ENCODE measurements at regions not wholly inside any gene's neighbourhood (a gene's known extent, or its start where the extent isn't known, plus 50 kb on each side); places are given as distances from the start of the nearest gene placed in this dataset.

- no peak for DNase-seq (ENCODE audit: low read depth)
Measured at GRCh38 chr10:28962768-28963167, 285.4 kb downstream of the BAMBI start.

- no peak for DNase-seq (ENCODE audit: low read depth)
Measured at GRCh38 chr10:28963539-28964221, 286.4 kb downstream of the BAMBI start.

- DNase-seq (ENCODE audit: low read depth): no peak
Measured at GRCh38 chr10:28965937-28966336, 288.6 kb downstream of the BAMBI start.

- no peak for DNase-seq (ENCODE audit: low read depth)
Measured at GRCh38 chr10:28967031-28967430, 289.7 kb downstream of the BAMBI start.

- no peak for DNase-seq (ENCODE audit: low read depth)
Measured at GRCh38 chr10:28969413-28969812, 292.1 kb downstream of the BAMBI start.

GRCh38 chr10:28970231-28970630 lies 292.9 kb downstream of the BAMBI start:
- DNase-seq (ENCODE audit: low read depth): no peak

- DNase-seq (ENCODE audit: low read depth): no peak
Measured at GRCh38 chr10:28971255-28971654, 293.9 kb downstream of the BAMBI start.

GRCh38 chr10:28971764-28972163 lies 294.4 kb downstream of the BAMBI start:
- peak; percentile 13 for DNase-seq (ENCODE audit: low read depth)

GRCh38 chr10:28973309-28973972 lies 296.1 kb downstream of the BAMBI start:
- no peak for DNase-seq (ENCODE audit: low read depth)

GRCh38 chr10:28975891-28976531 lies 298.7 kb downstream of the BAMBI start:
- DNase-seq (ENCODE audit: low read depth): no peak

GRCh38 chr10:28977518-28977917 lies 300.2 kb downstream of the BAMBI start:
- no peak for DNase-seq (ENCODE audit: low read depth)

GRCh38 chr10:28980264-28980663 lies 302.9 kb downstream of the BAMBI start:
- DNase-seq (ENCODE audit: low read depth): no peak

- DNase-seq (ENCODE audit: low read depth): no peak
Measured at GRCh38 chr10:28981007-28981406, 303.7 kb downstream of the BAMBI start.

GRCh38 chr10:28982974-28983373 lies 305.7 kb downstream of the BAMBI start:
- DNase-seq (ENCODE audit: low read depth): no peak

GRCh38 chr10:28983799-28984198 lies 305.1 kb upstream of the LYZL1 start:
- no peak for DNase-seq (ENCODE audit: low read depth)

GRCh38 chr10:28984431-28984830 lies 304.4 kb upstream of the LYZL1 start:
- DNase-seq (ENCODE audit: low read depth): no peak

- DNase-seq (ENCODE audit: low read depth): no peak
Measured at GRCh38 chr10:28985137-28985885, 303.6 kb upstream of the LYZL1 start.

GRCh38 chr10:28986117-28986792 lies 302.6 kb upstream of the LYZL1 start:
- no peak for DNase-seq (ENCODE audit: low read depth)

- no peak for DNase-seq (ENCODE audit: low read depth)
Measured at GRCh38 chr10:28986856-28987255, 302.0 kb upstream of the LYZL1 start.

- no peak for DNase-seq (ENCODE audit: low read depth)
Measured at GRCh38 chr10:28987555-28988320, 301.1 kb upstream of the LYZL1 start.

GRCh38 chr10:28988980-28989379 lies 299.9 kb upstream of the LYZL1 start:
- no peak for DNase-seq (ENCODE audit: low read depth)

All from forelimb muscle (tissue), 1 donor.